Right cardiac atrium (tissue), 5 donors: ENCODE measurements at regions not wholly inside any gene's neighbourhood (a gene's known extent, or its start where the extent isn't known, plus 50 kb on each side); places are given as distances from the start of the nearest gene placed in this dataset.
"Not testable (repeated sequence)": the region's sequence is repeated elsewhere in the genome, so short reads cannot be mapped to it uniquely, and the experiment has no call there.

Experiments used
- ATAC-seq, 2 donors: fragments of 200-7000 bp; cut with Tn5 transposase; one replicate each; pipeline versions ENCODE4 v1.8.0 to v1.9.1; 2020; ENCODE audit warnings: moderate library complexity in 2 of 2, mild to moderate bottlenecking in 1 of 2
- DNase-seq, 3 donors: peaks; one replicate each; pipeline ENCODE4 v3.0.0-alpha.2; 2020
- H3K27ac ChIP-seq: one replicate; pipeline ENCODE4 v1.5.1; 2013; ENCODE audit warnings: mild to moderate bottlenecking, low read length, control low read depth, moderate library complexity
- H3K27me3 ChIP-seq: one replicate; pipeline ENCODE4 v1.6.1; 2013; ENCODE audit not compliant: control insufficient read depth, insufficient read depth
- H3K4me1 ChIP-seq: one replicate; pipeline ENCODE4 v1.6.1; 2013; ENCODE audit warnings: low read length; ENCODE audit not compliant: control insufficient read depth, insufficient read depth
- H3K4me3 ChIP-seq: one replicate; pipeline ENCODE4 v1.5.1; 2013; ENCODE audit warnings: low read length, control low read depth
- H3K9me3 ChIP-seq: one replicate; pipeline ENCODE4 v1.6.1; 2013; ENCODE audit warnings: low read length; ENCODE audit not compliant: control insufficient read depth
- WGBS: extraction: QIAGEN DNeasy Blood & Tissue Kit; methylation state at CpG from one replicate; pipeline ENCODE4 v1.1.7; 2013; 5-methylcytosine and 5-hydroxymethylcytosine counted together
- intact Hi-C, 4 donors: fragments of 100-400 bp; cut with DNase I; formaldehyde crosslinking; loops; one replicate each; pipeline versions ENCODE4 v1.11.0 to v1.14.0; 2022 to 2023
- donor health status: healthy with polysubstance abuse.
- donor health status: DM: no; HTN: yes; CAD: no.
- donor health status: DM: no; HTN: no; CAD: no.
- donor health status: DM: no; HTN: yes; CAD: no; lungs with severe emphysema.
- donor health status: DM: yes; HTN: yes; CAD: no.

GRCh38 chr5:42157215-42157614 is 232.1 kb downstream of the FBXO4 start:
- WGBS: 63% methylated on average over 3 of the region's 3 CpGs
- H3K9me3 ChIP-seq: no peaks in the 10 kb centered on the region
- no peak for DNase-seq
- no peak overlapping the region for H3K4me3 ChIP-seq
- H3K27ac ChIP-seq: no peak overlapping the region
- intact Hi-C loops: no loop called here
- no peaks in the 10 kb centered on the region for H3K27me3 ChIP-seq
- no peak for ATAC-seq
- peaks cover 1% of the 10 kb centered on the region for H3K4me1 ChIP-seq

GRCh38 chr5:42163083-42163482 is 238.0 kb downstream of the FBXO4 start:
- no peak for DNase-seq
- no peak overlapping the region for H3K27ac ChIP-seq
- H3K4me1 ChIP-seq: peaks cover 1% of the 10 kb centered on the region
- no peaks in the 10 kb centered on the region for H3K9me3 ChIP-seq
- H3K4me3 ChIP-seq: no peak overlapping the region
- no peak for ATAC-seq
- H3K27me3 ChIP-seq: no peaks in the 10 kb centered on the region
- WGBS: 99% methylated on average over 1 of the region's 1 CpG
- intact Hi-C loops: no loop called here

- 44% methylated on average over 3 of the region's 3 CpGs for WGBS
- no peaks in the 10 kb centered on the region for H3K9me3 ChIP-seq
- H3K4me1 ChIP-seq: no peaks in the 10 kb centered on the region
- no peak overlapping the region for H3K4me3 ChIP-seq
- ATAC-seq (no peak), DNase-seq (no peak)
- H3K27ac ChIP-seq: no peak overlapping the region
- H3K27me3 ChIP-seq: no peaks in the 10 kb centered on the region
- intact Hi-C loops: no loop called here
Measured at GRCh38 chr5:42168091-42168670, 243.1 kb downstream of the FBXO4 start.

DNA sequence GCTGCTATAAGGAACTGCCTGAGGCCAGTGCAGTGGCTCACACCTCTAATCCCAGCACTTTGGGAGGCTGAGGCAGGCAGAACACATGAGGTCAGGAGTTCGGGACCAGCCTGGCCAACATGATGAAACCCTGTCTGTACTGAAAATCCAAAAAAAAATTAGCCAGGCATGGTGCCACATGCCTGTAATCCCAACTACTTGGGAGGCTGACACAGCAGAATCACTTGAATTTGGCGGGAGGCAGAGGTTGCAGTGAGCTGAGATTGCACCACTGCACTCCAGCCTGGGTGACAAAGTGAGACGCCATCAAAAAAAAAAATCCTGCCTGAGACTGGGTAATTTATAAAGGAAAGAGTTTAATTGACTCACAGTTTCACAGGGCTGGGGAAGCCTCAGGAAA is 247.1 kb upstream of the GHR start:
- H3K4me1 ChIP-seq, intact Hi-C loops, H3K9me3 ChIP-seq, ATAC-seq, H3K27me3 ChIP-seq, H3K27ac ChIP-seq, H3K4me3 ChIP-seq: not testable (repeated sequence)
- DNase-seq: peak in 2 of 3 donors; percentile 12 to 13
- WGBS: 67% methylated on average over 3 of the region's 3 CpGs

- H3K4me3 ChIP-seq, H3K9me3 ChIP-seq, DNase-seq, ATAC-seq, intact Hi-C loops, H3K27me3 ChIP-seq, H3K4me1 ChIP-seq, H3K27ac ChIP-seq: not testable (repeated sequence)
- WGBS: 19% methylated on average over 1 of the region's 1 CpG
Measured at GRCh38 chr5:42179843-42180242, 243.4 kb upstream of the GHR start.

DNA sequence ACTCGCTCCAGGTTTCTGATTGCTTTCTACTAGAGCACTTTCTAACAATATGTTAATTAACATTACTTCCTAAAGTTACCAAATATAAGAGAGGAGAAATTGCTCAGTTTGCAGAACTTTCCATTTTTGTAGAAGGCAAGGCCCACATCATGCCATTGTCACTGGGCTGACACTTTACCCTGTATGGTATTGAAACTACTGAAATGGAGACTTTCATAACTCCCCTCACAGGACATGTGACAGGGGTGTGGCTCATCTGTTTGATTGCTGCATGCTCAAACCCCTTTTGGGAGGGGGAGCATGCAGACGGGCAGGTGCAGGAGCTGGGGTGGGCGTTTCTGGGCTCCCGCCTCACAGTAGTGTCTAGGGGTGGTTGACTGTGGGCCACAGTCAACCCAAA is 206.3 kb upstream of the GHR start:
- Histone ChIP-seq H3K27me3 (no peaks in the 10 kb centered on the region), H3K9me3 (no peaks in the 10 kb centered on the region), H3K27ac (no peak overlapping the region), H3K4me1 (no peaks in the 10 kb centered on the region), H3K4me3 (no peak overlapping the region)
- no peak for DNase-seq
- intact Hi-C loops: no loop called here
- no peak for ATAC-seq
- 86% methylated on average over 4 of the region's 4 CpGs for WGBS

DNA sequence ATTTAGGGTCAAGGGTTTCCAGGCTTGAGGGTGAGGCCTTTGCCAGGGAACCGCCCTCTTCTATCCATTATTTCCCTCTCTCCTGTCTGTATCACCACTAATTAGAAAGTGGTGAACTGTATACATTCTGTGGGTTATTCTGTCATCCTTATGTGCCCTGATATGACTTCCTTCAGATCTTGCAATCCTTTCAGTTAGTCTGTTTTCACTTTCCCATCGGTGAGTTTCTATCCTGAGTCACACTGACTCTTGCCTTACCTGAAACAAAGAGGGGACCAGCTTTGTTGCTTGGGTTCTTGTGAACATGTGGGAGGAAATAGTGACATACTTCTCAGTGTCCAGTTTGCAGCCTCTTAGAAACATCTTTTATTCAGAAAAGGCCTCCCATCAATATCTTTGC is 205.4 kb upstream of the GHR start:
- ATAC-seq: no peak
- intact Hi-C loops: no loop called here
- DNase-seq: no peak
- WGBS: 88% methylated on average over 2 of the region's 2 CpGs
- Histone ChIP-seq H3K27me3 (no peaks in the 10 kb centered on the region), H3K4me3 (no peak overlapping the region), H3K9me3 (no peaks in the 10 kb centered on the region), H3K4me1 (no peaks in the 10 kb centered on the region), H3K27ac (no peak overlapping the region)

- H3K27ac ChIP-seq: no peak overlapping the region
- H3K4me3 ChIP-seq: no peak overlapping the region
- H3K4me1 ChIP-seq: no peaks in the 10 kb centered on the region
- no peaks in the 10 kb centered on the region for H3K27me3 ChIP-seq
- no peaks in the 10 kb centered on the region for H3K9me3 ChIP-seq
- no peak for DNase-seq
- WGBS: 75% methylated on average over 2 of the region's 2 CpGs
- intact Hi-C loops: no loop called here
- no peak for ATAC-seq
Measured at GRCh38 chr5:42225009-42225408, 198.2 kb upstream of the GHR start.

DNA sequence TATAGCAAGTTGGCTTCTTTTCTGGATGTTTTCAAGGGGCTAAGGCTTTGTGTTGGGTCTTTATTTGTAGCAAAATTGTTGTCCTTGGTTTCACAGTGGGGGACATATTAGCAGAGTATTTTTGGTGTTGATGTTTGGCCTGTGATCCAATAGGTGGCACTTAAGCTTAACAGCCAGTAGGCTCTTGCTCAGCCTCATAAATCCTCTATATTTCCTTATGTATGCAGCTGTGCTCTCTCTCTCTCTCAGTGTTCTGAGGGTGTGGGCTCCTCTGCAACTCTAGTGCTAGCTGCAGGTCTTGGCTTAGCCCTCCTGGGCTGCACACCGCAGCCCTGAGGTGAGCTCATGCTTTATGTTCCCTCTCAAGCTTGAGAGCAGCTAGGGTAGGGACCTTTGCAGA is 195.0 kb upstream of the GHR start:
- 84% methylated on average over 1 of the region's 1 CpG for WGBS
- intact Hi-C loops: no loop called here

GRCh38 chr5:42230839-42231238 is 192.4 kb upstream of the GHR start:
- H3K4me1 ChIP-seq: no peaks in the 10 kb centered on the region
- intact Hi-C loops: no loop called here
- DNase-seq: no peak
- H3K27ac ChIP-seq: no peak overlapping the region
- ATAC-seq: no peak
- H3K9me3 ChIP-seq: no peaks in the 10 kb centered on the region
- H3K4me3 ChIP-seq: no peak overlapping the region
- WGBS: 67% methylated on average over 4 of the region's 4 CpGs
- no peaks in the 10 kb centered on the region for H3K27me3 ChIP-seq

More for the DNA sequence above, 195.0 kb upstream of the GHR start:
- DNase-seq (no peak), ATAC-seq (no peak)
- Histone ChIP-seq H3K4me3 (no peak overlapping the region), H3K4me1 (no peaks in the 10 kb centered on the region), H3K9me3 (no peaks in the 10 kb centered on the region), H3K27ac (no peak overlapping the region), H3K27me3 (no peaks in the 10 kb centered on the region)

DNA sequence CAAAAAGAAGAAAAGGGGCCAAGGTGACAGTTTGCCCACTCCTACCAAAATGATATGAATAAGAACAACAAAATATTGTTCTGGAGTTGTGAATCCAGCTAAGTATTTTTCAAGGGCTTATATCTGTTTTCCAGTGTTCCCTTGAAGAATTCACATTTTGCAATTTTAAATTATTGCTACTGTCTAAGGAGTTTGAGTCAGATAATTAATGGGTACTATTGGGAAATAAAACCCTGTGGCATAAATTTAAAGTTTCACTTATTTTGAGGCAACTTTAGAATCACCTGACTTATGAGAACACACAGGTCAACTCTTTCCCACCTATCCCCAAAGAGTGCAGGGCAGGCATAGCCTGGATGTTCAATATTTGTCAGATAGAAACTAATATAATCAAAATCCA is 188.0 kb upstream of the GHR start:
- ATAC-seq (no peak), DNase-seq (no peak)
- Histone ChIP-seq H3K4me3 (no peak overlapping the region), H3K9me3 (no peaks in the 10 kb centered on the region), H3K27me3 (no peaks in the 10 kb centered on the region), H3K4me1 (no peaks in the 10 kb centered on the region), H3K27ac (no peak overlapping the region)
- intact Hi-C loops: no loop called here

- Histone ChIP-seq H3K27ac (no peak overlapping the region), H3K9me3 (no peaks in the 10 kb centered on the region), H3K4me3 (no peak overlapping the region), H3K4me1 (no peaks in the 10 kb centered on the region), H3K27me3 (no peaks in the 10 kb centered on the region)
- DNase-seq: no peak
- peak in 1 of 2 donors; percentile 11 for ATAC-seq
- WGBS: 62% methylated on average over 3 of the region's 3 CpGs
- intact Hi-C loops: no loop called here
Measured at GRCh38 chr5:42235837-42236236, 187.4 kb upstream of the GHR start.
